Fibroblast of peridontal ligament (primary cell): ENCODE measurements at regions not wholly inside any gene's neighbourhood (a gene's known extent, or its start where the extent isn't known, plus 50 kb on each side); places are given as distances from the start of the nearest gene placed in this dataset.

Source experiments
- DNase-seq: peaks from one replicate; pipeline ENCODE4 v3.0.0-alpha.2; 2010; ENCODE audit errors: extremely low read depth

DNA sequence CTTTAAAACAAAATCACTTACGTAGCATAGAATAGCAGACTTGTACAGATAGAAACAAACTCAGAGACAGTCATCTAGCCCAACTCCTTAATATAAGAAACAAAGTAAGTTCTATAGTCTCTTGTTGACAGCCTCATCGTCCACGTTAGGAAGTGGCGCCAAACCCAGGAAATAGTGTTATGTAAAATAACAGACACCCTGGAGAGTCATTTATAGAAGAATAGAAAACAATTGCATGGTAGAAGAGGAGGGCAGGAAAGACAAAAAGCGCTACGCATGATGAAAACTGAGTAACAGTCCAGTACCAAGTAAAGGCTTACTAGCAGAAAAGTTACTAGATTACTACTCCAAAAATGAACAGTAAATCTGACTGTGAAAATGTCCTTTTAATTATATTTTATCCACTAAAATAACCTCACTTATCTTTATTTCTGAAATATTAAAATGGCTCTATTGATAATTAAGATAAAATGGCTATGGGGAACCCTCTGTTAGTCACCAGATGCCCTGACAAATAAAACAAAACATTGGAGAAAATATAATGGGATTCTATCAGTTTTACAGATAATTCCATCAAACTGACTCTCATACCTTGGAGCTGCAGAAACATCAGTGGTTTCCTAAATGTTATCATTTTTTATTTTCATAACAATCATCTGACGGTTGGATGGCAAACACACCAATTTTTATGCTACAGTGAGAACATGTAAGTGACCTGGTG, 434.0 kb upstream of the C9orf72 start:
- DNase-seq: no peak

DNA sequence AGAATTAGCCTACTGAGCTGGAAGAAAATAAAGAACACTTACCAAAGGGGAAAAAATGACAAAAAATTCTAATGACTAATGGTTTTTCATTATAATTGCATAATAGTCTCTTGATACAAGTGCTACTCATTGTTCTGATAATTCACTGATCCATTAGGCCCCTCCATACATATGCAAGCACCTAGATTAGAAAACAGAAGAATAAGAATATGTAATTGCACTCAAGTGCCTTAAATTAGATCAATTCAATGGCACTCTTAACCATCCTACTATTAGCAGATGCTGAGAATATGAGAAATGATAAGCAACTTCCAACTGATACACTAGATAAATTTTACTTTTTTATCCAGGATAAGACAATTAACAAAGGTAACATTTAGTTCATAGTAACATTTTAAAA, 440.9 kb upstream of the C9orf72 start:
- DNase-seq: no peak

DNA sequence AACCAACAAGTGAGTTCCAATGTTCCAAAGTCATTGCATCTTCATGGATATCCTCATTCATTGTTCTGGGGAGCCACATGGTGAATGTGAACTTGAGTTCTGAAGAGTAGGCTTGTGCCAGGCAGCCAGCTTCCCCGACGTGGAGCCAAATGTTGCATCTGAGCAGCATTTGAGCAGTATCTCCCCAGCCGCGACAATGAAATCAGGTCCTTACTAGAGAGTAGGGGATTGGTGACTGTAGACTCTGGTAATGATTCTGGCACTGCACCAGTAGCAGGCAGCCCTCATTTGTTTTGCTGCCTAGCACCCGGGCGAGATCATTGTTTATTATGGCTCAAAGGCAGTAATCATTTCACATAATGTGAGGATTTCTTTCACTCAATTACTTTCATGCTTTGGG, 451.4 kb upstream of the C9orf72 start:
- DNase-seq: no peak

DNA sequence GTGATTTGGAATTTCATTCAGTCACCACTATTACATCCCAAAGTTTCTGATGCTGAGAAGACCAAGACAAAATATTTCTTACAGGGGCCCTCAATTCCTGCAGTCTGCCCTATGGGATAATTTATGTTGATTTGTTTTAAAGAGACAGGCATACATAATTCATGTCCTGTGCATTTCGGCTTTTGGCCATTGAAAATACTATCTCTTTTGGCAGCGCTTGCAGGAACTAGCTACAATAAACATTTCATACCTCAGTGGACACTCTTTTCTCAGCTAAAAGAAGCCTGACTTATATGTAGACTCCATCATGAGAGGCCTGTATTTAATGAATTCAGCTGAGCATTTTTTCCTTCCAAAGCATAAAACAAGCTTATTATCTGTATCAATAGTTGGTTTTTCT, 451.9 kb upstream of the C9orf72 start:
- no peak for DNase-seq

DNA sequence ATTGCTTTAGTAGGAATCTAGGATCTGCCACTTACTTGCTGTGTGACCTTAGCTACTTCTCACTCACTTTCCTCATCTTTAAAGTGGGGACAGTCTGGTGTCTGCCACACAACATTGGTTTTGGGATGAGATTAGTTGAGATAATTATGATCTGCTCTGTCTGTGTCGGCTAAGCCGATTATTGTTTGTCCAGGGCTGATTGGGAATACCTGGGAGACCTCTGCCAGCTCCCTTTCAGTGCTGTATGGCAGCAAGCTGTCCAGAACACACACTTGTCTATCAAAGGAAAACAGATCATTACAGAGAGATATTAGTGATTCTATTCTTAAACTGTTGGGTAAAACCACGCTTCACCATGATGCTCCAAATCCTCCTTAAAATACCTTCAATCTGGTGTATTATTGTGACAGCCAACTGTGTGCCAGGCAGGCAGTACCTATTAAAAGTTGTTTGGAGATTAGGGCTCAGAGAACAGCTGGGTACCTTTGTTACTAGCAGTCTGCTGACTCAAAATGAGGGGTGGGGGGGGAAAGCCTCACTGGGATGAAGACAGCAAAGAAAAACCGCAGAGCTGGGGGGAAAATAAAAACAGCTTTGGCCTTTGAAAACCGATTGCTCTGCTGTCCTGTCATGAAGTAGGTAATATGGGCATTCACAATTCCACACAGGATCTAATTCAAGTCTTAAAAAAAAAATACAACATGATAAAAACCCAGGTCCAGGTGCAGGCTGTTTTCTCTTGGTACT, 458.4 kb upstream of the C9orf72 start:
- DNase-seq: no peak

DNA sequence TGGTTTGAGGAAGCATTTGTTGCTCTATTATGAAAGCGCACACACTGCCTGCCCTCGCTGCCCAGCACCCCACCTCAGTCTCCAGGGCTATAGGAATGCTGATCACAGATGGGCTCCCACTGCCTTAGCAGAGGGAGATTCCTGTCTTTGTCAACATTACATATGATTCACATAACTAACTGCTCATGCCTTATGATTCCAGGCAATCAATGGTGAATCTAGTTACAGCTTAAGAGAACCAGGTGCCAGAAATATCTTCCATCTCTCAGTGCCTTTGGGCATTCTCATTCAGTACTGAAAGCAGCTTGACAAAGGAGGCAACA, 458.9 kb upstream of the C9orf72 start:
- DNase-seq: no peak

DNA sequence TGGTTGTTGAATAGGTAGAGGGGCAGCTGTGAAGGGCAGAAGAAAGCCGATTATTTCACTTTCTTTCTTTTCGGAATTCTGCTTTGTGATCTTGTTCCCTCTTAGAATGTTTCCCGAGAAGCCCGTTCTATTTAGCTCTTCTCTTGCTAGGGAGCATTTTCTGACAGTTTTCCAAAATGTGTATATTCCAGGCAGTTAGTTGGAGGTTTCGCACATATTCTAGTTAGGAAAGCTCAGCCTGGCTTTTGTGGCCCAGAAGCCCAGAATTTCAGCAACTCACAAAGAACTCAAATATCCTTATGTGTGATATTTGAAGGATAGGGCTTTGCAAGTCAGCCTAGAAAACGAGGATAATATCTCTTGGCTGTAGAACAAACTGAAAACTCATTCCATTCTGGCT, 461.0 kb upstream of the C9orf72 start:
- DNase-seq: no peak

DNA sequence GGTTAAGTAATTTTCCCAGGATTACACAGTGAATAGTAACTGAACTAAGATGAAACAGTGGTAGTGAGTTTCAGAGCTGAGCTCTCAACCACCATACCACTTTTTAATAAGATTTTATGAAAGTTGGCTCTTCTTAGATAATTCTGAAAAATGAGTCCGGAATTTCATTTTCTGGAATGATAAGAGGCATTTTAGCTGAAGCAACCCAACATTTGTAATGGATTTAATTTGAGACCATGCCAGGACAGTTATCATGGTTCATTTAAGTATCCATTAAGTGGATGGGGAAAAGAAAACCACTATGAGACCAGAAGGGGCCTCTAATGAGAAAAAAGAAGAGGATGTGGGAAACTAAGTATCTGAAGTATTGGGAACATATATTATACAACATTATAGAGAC, 464.7 kb upstream of the C9orf72 start:
- no peak for DNase-seq

DNA sequence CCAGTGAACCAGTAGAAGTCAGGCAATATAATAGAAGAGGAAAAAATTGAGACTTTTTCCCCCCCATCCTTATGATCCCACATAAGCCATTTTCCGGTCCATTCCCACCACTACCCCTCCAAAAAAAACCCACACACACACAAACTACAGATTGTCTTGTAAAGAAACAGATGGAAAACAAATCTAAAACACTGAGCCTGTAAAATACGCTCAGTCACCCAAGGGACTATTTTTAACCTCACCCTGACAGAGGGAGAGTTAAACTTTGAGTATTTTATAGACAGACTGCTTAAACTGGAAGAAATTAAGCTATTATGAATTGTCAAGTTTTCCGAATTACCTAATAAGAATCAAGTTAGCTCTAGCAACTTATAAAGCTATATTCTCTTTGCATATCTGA, 471.8 kb upstream of the C9orf72 start:
- DNase-seq: no peak

DNA sequence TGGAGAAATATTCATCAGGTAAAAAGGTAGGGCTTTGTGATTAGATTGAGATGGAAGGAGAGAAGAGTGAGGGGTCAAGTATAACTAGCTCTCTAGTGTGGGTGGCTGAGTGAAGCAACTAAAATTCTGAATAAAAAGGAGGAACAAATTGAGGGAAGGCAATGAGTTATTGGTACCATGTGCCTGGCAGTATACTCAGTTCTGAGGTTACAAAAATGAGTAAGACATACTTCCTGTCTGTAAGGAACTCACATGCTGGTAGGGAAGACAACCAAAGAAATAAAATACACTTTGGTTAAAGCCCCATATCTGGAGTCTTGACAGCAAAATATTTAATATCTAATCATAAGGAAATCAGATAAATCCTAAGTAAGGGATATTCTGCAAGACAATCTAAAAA, 476.8 kb upstream of the C9orf72 start:
- DNase-seq: peak; percentile 35

DNA sequence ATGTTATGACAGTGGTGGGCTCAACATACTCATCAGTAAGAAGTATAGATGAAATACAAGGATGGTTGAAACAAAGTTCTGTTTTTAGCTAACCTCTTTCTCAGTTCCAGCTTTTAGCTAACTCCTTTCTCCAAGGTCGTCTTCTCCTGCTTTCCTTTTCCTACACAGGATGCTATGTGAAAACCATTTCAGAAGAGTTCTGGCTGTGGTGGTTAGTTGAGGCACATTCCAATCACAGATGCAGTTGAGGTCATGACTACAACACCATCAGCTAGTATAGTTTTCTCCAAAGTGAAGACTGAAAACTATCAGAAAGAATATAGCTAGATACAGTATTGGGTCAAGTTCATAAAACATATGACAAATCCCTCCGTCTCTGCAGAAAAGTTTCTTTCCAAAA, 477.7 kb upstream of the C9orf72 start:
- no peak for DNase-seq

DNA sequence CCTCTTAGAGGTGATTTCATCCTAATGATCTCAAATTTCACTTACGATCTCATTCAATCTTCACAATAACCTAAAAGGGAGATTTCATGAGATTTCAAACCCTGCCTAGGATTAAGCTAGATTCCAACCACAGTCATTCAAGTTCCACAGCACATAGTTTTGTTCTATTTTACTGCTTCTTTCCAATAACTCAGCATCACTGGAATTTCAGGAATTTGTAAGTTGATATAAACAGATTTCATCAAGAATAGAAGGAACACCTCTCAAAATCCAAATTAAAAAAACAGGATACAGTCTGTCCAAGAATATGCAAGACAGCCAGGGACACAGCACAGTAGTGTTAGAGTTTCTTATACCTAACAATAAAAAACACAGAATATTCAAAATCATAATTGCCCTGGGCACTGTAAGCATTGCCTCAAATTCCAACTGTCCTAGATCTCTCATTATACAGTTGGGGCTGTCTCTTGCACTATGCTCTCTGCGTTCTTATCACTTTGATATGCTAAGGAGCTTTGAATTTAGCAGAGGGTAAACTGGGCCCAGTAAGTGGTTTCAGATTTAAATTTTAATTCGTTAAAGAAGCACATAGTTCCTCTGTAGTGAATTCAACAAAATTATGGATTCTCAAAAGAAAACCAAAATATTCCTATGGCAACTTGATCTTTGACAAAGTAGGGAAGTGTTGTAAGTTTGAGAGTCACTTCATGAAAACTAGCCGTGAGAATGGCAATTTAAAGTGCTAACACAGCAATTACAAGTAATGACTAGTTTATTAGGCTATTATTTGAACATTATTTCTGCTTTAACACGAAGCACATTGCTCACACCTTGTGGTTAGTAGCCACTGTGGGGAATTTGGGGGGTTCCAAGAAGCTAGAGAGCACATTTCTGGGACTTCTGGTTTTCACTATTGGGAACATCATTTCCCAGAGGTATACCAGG, 478.6 kb upstream of the C9orf72 start:
- peak; percentile 39 for DNase-seq

DNA sequence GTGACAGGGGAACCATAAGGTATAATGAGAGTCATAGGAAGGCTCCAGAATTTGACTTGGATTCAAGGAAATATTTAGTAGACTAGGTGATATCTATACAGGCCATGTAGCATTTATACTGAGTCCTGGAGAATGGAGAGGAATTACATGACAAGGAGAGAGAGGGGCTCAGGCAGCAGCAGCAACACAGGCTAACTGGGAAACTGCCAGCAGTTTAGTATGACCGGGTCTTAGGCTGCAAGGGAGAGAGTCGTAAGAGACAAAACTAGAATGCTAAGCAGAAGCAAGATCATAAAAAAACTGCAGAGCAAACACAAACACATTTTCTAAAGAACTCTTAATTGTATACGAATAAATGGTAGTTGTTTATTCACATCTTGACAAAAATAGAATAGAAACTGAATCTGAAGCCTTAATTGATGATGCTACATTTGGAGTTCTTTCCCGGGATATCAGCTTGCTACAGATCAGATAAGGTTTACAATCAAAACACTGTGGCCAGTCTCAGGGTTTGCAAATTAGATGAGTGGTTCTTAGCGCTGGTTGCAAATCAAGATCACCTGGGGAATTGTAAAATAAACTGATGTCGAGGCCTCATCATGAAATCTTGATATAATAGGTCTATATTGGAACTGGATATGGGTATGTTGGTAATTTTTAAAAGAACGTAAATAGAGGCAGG, 480.0 kb upstream of the C9orf72 start:
- no peak for DNase-seq

DNA sequence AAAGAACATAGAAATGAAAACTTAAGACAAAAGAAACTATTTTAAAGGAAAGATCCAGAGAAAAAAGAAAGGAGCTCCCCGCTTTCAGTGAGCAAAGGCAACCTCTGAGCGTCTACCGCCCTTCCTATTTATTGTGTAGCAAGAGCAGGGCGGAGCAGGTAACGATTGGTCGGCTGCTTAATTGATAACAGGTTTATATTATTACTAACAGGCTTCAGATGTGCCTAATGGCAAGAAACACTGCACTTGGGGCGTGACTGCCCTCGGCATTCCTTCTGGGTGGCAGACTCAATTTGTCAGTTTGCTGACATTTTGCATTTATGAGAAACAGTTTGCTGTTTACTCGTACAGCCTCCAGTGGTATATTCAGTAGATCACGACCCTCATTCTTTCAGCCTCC, 482.7 kb upstream of the C9orf72 start:
- no peak for DNase-seq

DNA sequence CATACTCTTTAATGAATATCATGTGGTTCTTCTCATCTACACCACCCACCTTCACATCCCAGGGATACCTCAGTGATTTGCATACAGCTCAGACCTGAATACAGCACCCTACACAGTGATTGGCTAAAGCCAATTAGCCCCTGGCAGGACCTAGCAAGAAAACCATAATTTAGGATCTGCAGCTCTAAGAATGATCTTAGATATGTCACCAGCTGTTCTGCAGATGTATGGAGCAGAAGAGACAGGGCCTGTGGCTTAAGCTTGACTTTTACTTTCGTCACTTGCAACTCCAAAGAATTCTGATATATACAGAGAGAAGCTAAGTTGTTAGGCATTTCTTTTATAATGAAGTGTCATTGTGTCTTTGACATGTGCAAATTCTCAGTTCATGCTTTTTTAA, 483.2 kb upstream of the C9orf72 start:
- no peak for DNase-seq

DNA sequence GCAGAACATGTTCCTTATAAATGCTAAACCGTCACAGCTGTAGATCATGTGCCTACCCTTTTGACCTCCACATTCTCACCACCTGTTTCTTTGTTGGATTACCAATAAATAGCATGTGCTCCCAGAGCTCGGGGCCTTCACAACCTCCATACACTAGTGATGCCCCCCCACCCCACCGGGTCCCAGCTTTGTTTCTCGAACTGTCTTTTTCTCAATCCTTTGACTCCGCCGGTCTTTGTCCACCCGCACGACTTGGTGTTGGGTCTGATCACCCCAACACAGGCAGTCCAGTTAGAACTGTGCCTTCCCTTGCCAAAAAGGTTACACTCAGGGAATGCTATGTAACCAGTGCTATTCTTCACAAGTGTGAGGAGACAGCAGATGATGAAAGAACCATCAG, 485.9 kb upstream of the C9orf72 start:
- DNase-seq: no peak

DNA sequence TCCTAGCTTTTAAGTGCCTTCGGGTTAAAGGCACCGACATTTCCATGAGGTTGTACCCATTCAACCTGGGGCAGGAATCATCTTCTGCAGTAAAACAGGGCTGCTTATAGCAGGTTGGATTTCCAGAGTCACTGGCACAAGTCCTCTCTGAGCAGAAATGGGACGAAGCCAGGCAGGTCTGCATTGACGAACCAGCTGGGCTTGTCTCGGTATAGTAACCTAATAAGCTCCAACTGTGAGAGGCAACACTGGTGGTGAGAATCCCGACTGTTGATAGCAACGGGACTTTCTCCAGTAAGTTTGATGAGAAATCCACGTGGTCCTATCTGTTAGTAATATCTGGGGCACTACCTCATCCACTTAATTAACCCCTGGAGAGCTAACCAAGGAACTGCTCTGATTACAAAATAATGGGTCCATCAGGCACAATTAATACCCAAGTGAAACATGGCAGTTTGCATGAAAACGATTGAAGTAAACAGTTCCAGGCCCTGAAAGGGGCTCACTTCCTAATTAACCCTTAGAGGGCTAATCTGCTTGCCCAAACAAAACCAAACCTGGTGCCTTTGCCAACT, 491.0 kb upstream of the C9orf72 start:
- no peak for DNase-seq

DNA sequence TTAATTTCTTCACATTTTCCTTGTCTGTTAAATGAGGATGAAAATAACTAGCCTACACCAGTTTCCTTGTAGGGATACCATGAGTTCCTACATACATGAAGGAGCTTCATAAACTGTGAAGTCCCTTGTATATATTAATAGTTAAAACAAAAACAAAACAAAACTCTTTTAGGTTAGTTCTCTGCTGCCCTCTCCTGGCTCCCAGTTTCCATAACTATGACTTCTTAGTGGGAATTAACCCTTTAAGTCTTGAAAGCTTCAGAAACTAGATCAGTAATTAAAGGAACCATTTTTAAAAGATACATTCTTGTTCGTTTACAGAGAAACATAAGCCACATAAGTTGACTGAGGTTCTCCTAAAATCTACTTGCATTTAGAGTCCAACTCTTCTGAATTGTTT, 500.0 kb upstream of the C9orf72 start:
- peak; percentile 67 for DNase-seq

DNA sequence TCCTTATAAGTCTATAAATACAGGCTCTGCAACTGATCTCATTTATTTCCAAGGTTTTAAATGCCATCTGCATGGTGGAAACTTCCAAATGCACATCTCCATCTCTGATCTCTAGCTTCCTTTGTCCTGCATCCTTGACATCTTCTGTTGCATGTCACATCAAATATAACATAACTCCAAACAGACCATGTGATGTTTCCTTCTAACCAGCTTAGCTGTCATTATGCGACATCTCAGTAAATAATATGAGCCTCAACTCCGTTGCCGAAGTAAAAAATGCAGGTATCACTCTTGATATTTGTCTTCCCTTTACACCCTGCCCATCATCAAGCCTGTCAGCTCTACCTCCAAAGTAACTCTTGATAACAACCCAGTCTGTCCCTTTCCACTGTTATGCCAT, 506.4 kb upstream of the C9orf72 start:
- no peak for DNase-seq

DNA sequence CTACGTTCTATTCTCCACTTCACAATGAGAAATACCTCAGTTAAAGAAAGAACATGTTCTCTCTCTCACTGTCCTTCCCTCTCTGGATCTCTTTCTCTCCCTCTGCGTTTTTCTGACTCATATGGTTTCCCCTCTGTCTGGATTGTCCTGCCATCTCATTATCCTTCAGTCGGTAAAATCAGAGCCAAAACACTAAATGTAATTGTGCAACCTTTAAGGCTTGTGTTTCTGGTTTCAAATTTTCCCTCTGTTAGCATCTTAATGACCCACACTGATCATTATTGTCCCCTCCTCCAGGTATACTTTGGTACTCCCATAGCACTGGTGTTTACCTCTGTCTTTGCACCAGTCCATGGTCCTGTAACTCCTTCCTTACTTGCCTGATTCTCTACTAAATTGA, 509.4 kb upstream of the C9orf72 start:
- no peak for DNase-seq

DNA sequence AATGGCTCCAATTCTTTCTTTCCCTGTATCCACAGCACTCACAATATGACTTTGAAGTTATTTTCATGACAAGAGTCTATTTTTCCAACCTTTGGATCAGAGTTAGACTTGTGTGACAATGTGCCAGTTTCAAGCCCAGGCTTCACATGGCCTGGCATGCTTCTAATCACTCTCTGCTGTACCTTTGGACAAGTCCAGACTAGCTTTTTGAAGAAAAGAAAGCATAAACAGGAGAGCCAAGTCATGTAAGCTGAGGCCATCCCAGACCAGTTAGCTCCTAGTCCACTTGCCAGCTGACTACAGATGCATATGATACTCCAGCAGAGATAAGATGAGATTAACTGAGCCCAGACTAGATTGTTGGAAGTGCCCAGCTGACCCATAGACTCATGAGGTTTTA, 513.6 kb upstream of the C9orf72 start:
- no peak for DNase-seq
